C4-2B (cell line): ENCODE measurements at regions not wholly inside any gene's neighbourhood (a gene's known extent, or its start where the extent isn't known, plus 50 kb on each side); places are given as distances from the start of the nearest gene placed in this dataset.

Source experiments
- ZFX ChIP-seq: fragments of 450-650 bp; IDR thresholded peaks from 2 replicates; pipeline ENCODE4 v1.6.1; 2017
- TF ChIP-seq, protein P1 (sequence below): fragments of 450-650 bp; conservative IDR thresholded peaks from 2 replicates; pipeline ENCODE4 v1.5.1; 2017; ENCODE audit warnings: mild to moderate bottlenecking

DNA sequence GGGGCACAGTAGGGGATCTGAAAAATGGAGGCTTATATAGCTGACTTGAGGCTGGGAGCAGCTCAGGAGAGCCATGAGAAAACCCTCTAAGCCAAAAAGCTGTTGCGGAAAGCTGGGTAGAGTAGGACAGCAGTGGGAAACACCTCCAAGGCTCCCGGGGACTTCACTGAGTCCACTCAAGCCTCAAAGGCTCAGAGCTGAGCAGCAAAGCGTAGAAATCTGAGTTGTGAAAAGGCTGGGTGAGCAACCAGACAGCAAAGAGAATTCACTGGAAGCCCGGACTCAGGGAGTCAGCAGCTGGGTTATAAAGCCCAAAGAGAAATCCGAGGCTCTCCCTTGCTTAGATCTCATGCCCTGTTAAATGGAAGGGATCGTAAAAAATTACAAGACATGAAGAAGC, 905.0 kb downstream of the EFNB2 start:
- TF ChIP-seq, protein P1, sequence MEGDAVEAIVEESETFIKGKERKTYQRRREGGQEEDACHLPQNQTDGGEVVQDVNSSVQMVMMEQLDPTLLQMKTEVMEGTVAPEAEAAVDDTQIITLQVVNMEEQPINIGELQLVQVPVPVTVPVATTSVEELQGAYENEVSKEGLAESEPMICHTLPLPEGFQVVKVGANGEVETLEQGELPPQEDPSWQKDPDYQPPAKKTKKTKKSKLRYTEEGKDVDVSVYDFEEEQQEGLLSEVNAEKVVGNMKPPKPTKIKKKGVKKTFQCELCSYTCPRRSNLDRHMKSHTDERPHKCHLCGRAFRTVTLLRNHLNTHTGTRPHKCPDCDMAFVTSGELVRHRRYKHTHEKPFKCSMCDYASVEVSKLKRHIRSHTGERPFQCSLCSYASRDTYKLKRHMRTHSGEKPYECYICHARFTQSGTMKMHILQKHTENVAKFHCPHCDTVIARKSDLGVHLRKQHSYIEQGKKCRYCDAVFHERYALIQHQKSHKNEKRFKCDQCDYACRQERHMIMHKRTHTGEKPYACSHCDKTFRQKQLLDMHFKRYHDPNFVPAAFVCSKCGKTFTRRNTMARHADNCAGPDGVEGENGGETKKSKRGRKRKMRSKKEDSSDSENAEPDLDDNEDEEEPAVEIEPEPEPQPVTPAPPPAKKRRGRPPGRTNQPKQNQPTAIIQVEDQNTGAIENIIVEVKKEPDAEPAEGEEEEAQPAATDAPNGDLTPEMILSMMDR: no peak
- no peak for TF ChIP-seq ZFX
